NCI-H2029 treated with DMSO at 0.1 percent for 48 hours (cell line): ENCODE measurements at regions not wholly inside any gene's neighbourhood (a gene's known extent, or its start where the extent isn't known, plus 50 kb on each side); places are given as distances from the start of the nearest gene placed in this dataset.

ENCODE experiments used
- DNase-seq: peaks from one replicate; lab custom pipeline; 2025; lab: John Stamatoyannopoulos, UW

GRCh38 chr4:160217352-160217751 lies 1114.5 kb downstream of the RAPGEF2 start:
- DNase-seq = no peak

- DNase-seq = no peak
Measured at GRCh38 chr4:160224049-160224448, 1121.2 kb downstream of the RAPGEF2 start.

- DNase-seq = no peak
Measured at GRCh38 chr4:160233141-160233540, 1130.3 kb downstream of the RAPGEF2 start.

GRCh38 chr4:160235285-160235684 lies 1132.4 kb downstream of the RAPGEF2 start:
- DNase-seq = no peak

GRCh38 chr4:160235771-160236170 lies 1132.9 kb downstream of the RAPGEF2 start:
- no peak for DNase-seq

GRCh38 chr4:160238790-160239189 lies 1135.9 kb downstream of the RAPGEF2 start:
- DNase-seq = no peak

GRCh38 chr4:160247091-160247656 lies 1144.3 kb downstream of the RAPGEF2 start:
- no peak for DNase-seq

GRCh38 chr4:160251522-160252170 lies 1148.8 kb downstream of the RAPGEF2 start:
- no peak for DNase-seq

- DNase-seq = no peak
Measured at GRCh38 chr4:160257318-160257717, 1154.4 kb downstream of the RAPGEF2 start.

- DNase-seq = no peak
Measured at GRCh38 chr4:160265014-160265413, 1162.1 kb downstream of the RAPGEF2 start.

- DNase-seq = no peak
Measured at GRCh38 chr4:160265836-160266235, 1163.0 kb downstream of the RAPGEF2 start.

GRCh38 chr4:160276785-160277325 lies 1174.0 kb downstream of the RAPGEF2 start:
- no peak for DNase-seq

GRCh38 chr4:160283081-160283480 lies 1180.2 kb downstream of the RAPGEF2 start:
- DNase-seq = no peak

- no peak for DNase-seq
Measured at GRCh38 chr4:160284516-160284915, 1181.6 kb downstream of the RAPGEF2 start.

- DNase-seq = no peak
Measured at GRCh38 chr4:160286051-160286450, 1183.2 kb downstream of the RAPGEF2 start.

GRCh38 chr4:160296476-160296875 lies 1193.6 kb downstream of the RAPGEF2 start:
- no peak for DNase-seq

- no peak for DNase-seq
Measured at GRCh38 chr4:160299177-160299576, 1196.3 kb downstream of the RAPGEF2 start.

GRCh38 chr4:160299608-160300007 lies 1196.7 kb downstream of the RAPGEF2 start:
- no peak for DNase-seq

- no peak for DNase-seq
Measured at GRCh38 chr4:160316036-160316435, 1213.2 kb downstream of the RAPGEF2 start.

GRCh38 chr4:160318567-160319220 lies 1215.8 kb downstream of the RAPGEF2 start:
- DNase-seq = no peak

- no peak for DNase-seq
Measured at GRCh38 chr4:160319221-160319867, 1216.5 kb downstream of the RAPGEF2 start.

- DNase-seq = no peak
Measured at GRCh38 chr4:160319868-160320260, 1217.0 kb downstream of the RAPGEF2 start.

GRCh38 chr4:160326110-160326509 lies 1223.2 kb downstream of the RAPGEF2 start:
- DNase-seq = no peak
